ENCODE measurements at regions not wholly inside any gene's neighbourhood (a gene's known extent, or its start where the extent isn't known, plus 50 kb on each side); places are given as distances from the start of the nearest gene placed in this dataset.

DNA sequence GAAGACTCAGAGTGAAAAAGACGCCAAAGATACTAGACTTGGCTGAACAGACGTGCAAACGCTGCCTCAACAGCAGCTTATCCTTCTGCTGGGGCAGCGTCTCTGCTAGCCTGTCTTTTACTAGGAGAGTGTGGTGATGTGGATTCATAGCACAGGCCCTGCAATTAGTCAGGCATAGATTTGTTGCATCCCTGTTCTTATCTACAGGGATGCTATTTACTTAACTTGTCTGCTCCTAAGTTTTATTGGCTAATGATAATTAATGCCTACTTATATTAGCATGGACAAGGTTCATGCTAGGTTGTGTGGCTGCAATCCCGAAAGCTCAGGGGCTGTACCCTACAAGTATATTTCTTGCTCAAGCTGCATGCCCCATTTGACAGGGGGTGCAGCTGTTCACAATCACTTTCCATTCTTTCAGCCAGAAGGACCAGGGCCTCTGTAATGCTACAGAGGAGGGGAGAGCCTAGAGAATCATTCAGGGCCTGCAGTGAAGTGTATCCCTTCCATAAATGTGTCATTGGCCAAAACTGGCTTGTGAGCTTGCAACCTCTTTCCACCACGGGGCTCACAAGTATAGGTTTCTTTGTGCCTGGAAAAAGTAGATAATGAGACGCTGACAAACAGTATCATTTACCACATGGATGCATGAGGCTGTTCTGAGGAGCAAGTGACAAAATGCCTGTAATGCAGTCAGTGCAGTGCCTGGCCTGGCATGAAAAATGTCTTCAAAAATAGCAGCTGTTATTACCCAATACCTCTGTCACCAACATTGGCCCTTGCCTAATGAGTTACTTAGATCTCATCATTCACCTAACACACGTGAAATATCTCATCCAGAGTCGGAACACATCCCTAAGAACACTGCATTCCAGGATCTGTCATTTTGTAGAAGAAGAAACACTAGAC, 685.8 kb upstream of the API5 start:
- no peak for TF ChIP-seq POLR2A (IDR thresholded peaks at IDR 0.05; ENCODE audit: low read depth, low read length)
- TF ChIP-seq, protein P1, sequence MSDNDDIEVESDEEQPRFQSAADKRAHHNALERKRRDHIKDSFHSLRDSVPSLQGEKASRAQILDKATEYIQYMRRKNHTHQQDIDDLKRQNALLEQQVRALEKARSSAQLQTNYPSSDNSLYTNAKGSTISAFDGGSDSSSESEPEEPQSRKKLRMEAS (IDR thresholded peaks at IDR 0.05; ENCODE audit: insufficient read depth, insufficient read length), result no peak

All from endothelial cell of umbilical vein (primary cell).